Heart right ventricle (tissue), 16 donors: ENCODE measurements at regions not wholly inside any gene's neighbourhood (a gene's known extent, or its start where the extent isn't known, plus 50 kb on each side); places are given as distances from the start of the nearest gene placed in this dataset.

ENCODE experiments used
- ATAC-seq, 8 donors: fragments of 200-7000 bp; cut with Tn5 transposase; one replicate each; pipeline ENCODE4 v1.9.1; 2020; ENCODE audit warnings: mild to moderate bottlenecking in 8 of 8, moderate library complexity in 8 of 8, moderate number of reproducible peaks in 1 of 8
- DNase-seq, 2 donors: peaks; one replicate each; pipeline ENCODE4 v3.0.0-alpha.2; 2020
- H3K27ac ChIP-seq, 10 donors: fragments of 200-600 bp; sonication (generic) in 2 of 10; one replicate each; pipeline versions ENCODE4 v1.5.0 to v1.8.0; 2020 to 2022; ENCODE audit warnings: mild to moderate bottlenecking in 3 of 10
- H3K27me3 ChIP-seq, 7 donors: fragments of 200-600 bp; one replicate each; pipeline ENCODE4 v1.8.0; 2021 to 2022; ENCODE audit warnings: mild to moderate bottlenecking in 2 of 7
- H3K36me3 ChIP-seq, 9 donors: fragments of 200-600 bp; sonication (generic) in 1 of 9; one replicate each; pipeline versions ENCODE4 v1.5.0 to v1.8.0; 2020 to 2022; ENCODE audit warnings: mild to moderate bottlenecking in 2 of 9
- H3K4me1 ChIP-seq, 9 donors: fragments of 200-600 bp; sonication (generic) in 1 of 9; one replicate each; pipeline versions ENCODE4 v1.5.0 to v1.8.0; 2020 to 2022; ENCODE audit warnings: mild to moderate bottlenecking in 4 of 9
- H3K4me3 ChIP-seq, 10 donors: fragments of 200-600 bp; sonication (generic) in 2 of 10; one replicate each; pipeline versions ENCODE4 v1.5.0 to v1.8.0; 2020 to 2022; ENCODE audit warnings: mild to moderate bottlenecking in 7 of 10, moderate library complexity in 2 of 10
- H3K9me3 ChIP-seq, 11 donors: fragments of 200-600 bp in 10 of 11; sonication (generic) in 2 of 11; one replicate each; pipeline versions ENCODE4 v1.5.0 to v1.8.0; 2013 to 2022; ENCODE audit warnings: mild to moderate bottlenecking in 2 of 11, control low read depth in 1 of 11, moderate library complexity in 1 of 11
- CTCF ChIP-seq, 9 donors: fragments of 200-600 bp; sonication (generic) in 2 of 9; IDR thresholded peaks; one replicate each; pipeline versions ENCODE4 v1.5.0 to v1.8.0; 2021 to 2022; ENCODE audit warnings: antibody characterized with exemption in 9 of 9, mild to moderate bottlenecking in 5 of 9, moderate library complexity in 1 of 9
- WGBS, 2 donors: extraction: QIAGEN DNeasy Blood & Tissue Kit; methylation state at CpG; one replicate each; pipeline ENCODE4 v1.1.7; 2013; ENCODE audit warnings: inconsistent platforms in 1 of 2; 5-methylcytosine and 5-hydroxymethylcytosine counted together
- intact Hi-C, 10 donors: fragments of 100-400 bp; cut with DNase I; formaldehyde crosslinking; loops; one replicate each; pipeline versions ENCODE4 v1.11.1 to v1.14.2; 2022
- donor health status: Arrhythmogenic right ventricular cardiomyopathy.
- donor health status: ischemic (EF 13 %, LVEDD 7.1; RV severe dilation, severe dysfunction).
- donor health status: healthy with polysubstance abuse.
- donor health status: DM: no; HTN: yes; CAD: no.
- donor health status: DM: no; HTN: no; CAD: no.
- donor health status: ischemic (EF 25% LVEDD 6.9; RV normal size, moderate dysfunction).
- donor health status: ischemic (EF 25% LVEDD 5.7; RV mildly dilated, moderate dysfunction).
- donor health status: healthy.
- donor health status: DM: yes; HTN: yes; CAD: no.
- donor health status: Ischemic cardiomyopathy.
- donor health status: ischemic (EF 35%, LVEDD 5.7; RV mildly dilated, moderate dysfunction).
- donor health status: nonischemic (EF 11% LVEDD 7.7; RV severe dilation, severe dysfunction).
- donor health status: DM: yes; HTN: yes; CAD: no.
- donor health status: PGD.
- donor health status: ischemic (EF 29% LVEDD 5.4; RV normal size, mild dysfunction).
- donor health status: nonischemic (EF 23%, LVEDD 6.1; RV moderate dilation, normal function).

DNA sequence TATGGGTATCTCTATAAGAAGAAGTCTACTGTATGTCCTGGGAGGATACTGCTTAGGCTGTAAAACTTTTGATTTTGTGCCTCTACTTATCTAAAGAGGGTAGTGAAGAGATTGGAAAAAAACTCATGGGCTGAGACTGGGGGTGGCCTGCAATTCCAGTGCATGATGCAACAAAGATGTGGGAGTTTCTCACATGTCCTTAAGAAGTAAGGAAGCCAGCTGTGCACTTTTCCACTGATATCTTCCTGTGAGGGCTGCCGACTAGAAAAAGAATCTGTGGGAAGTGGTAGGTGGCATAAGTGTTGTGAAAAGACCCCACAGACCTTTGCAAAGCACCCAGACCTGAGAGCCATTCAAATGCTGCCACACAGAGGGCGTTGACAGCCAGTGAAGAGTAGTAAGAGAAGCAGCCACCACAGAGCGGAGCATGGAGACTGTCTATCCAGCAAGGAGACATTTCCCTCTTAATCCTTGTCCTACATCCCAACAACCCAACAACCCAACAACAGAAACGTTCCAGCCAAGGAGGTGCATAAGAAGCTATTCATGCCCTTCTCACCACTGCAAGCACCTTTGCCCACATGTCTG is 65.1 kb downstream of the PFDN4 start:
- ATAC-seq: no peak
- Histone ChIP-seq H3K27ac (no peak overlapping the region), H3K4me3 (no peak overlapping the region), H3K9me3 (no peaks in the 10 kb centered on the region), H3K4me1 (no peaks in the 10 kb centered on the region), H3K36me3 (no peaks in the 10 kb centered on the region), H3K27me3 (no peaks in the 10 kb centered on the region)
- no peak for TF ChIP-seq CTCF (IDR thresholded peaks at IDR 0.05)
- WGBS, 2 donors: 38 to 45% methylated on average over 4 of the region's 4 CpGs
- DNase-seq: no peak
- intact Hi-C loops: no loop called here

GRCh38 chr20:54275359-54276111 is 67.6 kb downstream of the PFDN4 start:
- no peak for TF ChIP-seq CTCF (IDR thresholded peaks at IDR 0.05)
- DNase-seq (no peak), ATAC-seq (no peak)
- no peak overlapping the region for H3K27ac ChIP-seq
- WGBS, 2 donors: 86 to 88% methylated on average over 4 of the region's 4 CpGs
- H3K4me1 ChIP-seq: no peaks in the 10 kb centered on the region
- intact Hi-C loops: no loop called here
- H3K36me3 ChIP-seq: no peaks in the 10 kb centered on the region
- H3K4me3 ChIP-seq: no peak overlapping the region
- H3K27me3 ChIP-seq: no peaks in the 10 kb centered on the region
- no peaks in the 10 kb centered on the region for H3K9me3 ChIP-seq

DNA sequence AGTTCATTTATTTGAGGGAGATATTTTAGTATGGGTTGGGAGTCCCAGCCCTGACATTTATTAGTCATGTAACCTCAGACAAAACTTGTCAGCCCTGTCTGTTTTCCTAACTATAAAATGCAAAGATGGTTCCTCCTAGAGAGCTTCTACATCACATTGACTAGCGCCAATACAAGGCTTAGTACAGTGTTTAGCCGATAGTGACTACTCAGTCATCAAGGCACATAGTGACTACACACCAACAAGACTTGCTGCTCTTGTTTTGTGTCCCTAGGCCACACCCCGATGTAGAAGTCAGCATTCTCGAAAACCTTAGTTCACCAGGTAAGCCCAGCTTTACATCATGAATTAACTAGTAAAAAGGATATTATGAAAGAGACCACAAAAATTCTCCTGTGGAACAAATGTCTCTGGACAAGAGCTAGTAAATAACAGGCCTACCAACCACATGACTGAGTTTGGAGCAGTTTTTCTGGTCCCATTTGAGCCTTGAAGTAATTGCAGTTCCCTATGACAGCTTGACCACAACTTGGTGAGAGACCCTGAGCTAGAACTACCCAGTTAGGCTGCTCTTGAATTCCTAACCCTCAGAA is 68.8 kb downstream of the PFDN4 start:
- WGBS, 2 donors: 93 to 97% methylated on average over 4 of the region's 4 CpGs
- Histone ChIP-seq H3K27me3 (no peaks in the 10 kb centered on the region), H3K27ac (no peak overlapping the region), H3K36me3 (no peaks in the 10 kb centered on the region), H3K4me3 (no peak overlapping the region), H3K4me1 (no peaks in the 10 kb centered on the region), H3K9me3 (no peaks in the 10 kb centered on the region)
- ATAC-seq (no peak), DNase-seq (no peak)
- intact Hi-C loops: no loop called here
- no peak for TF ChIP-seq CTCF (IDR thresholded peaks at IDR 0.05)

DNA sequence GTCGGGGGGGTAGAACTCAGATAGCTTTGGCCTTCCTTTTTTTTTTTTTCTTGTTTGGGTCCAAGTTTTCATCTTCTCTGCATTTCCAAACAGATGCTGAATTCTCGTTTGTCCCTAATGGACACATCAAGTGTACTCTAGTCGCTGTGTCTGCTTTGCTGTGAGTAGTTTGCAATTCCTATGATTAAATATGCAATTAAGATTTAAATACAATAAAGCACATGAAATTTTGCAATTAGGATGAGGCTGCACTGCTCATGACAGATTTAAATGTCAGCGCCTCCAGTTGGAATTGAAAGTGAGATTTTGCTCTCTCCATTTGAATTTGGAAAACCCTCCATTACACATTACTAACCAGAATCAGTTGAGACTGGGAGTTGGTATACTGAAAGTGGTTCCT is 70.4 kb downstream of the PFDN4 start:
- DNase-seq (no peak), ATAC-seq (no peak)
- 74 to 79% methylated on average over 4 of the region's 4 CpGs for WGBS, 2 donors
- H3K27me3 ChIP-seq: no peaks in the 10 kb centered on the region
- H3K9me3 ChIP-seq: no peaks in the 10 kb centered on the region
- intact Hi-C loops: no loop called here
- H3K36me3 ChIP-seq: no peaks in the 10 kb centered on the region
- H3K4me3 ChIP-seq: no peak overlapping the region
- no peak overlapping the region for H3K27ac ChIP-seq
- H3K4me1 ChIP-seq: no peaks in the 10 kb centered on the region
- no peak for TF ChIP-seq CTCF (IDR thresholded peaks at IDR 0.05)
